GM23248 (cell line): ENCODE measurements at regions not wholly inside any gene's neighbourhood (a gene's known extent, or its start where the extent isn't known, plus 50 kb on each side); places are given as distances from the start of the nearest gene placed in this dataset.

Experiments used
- EZH2 ChIP-seq: fragments of 200-600 bp; sonication (generic); IDR thresholded peaks from 2 replicates; pipeline ENCODE4 v1.6.1; 2018; ENCODE audit warnings: antibody characterized with exemption, mild to moderate bottlenecking; ENCODE audit not compliant: insufficient read depth, poor library complexity, severe bottlenecking
- EZH2phosphoT487 ChIP-seq: fragments of 200-600 bp; sonication (generic); IDR thresholded peaks from 2 replicates; pipeline ENCODE4 v1.6.1; 2018; ENCODE audit warnings: antibody characterized with exemption, moderate library complexity, mild to moderate bottlenecking, low read depth; ENCODE audit not compliant: insufficient read depth

GRCh38 chr5:172543484-172544298 is 89.4 kb upstream of the SH3PXD2B start:
- TF ChIP-seq EZH2phosphoT487 (no peak), EZH2 (no peak)
